AG20443 (cell line): ENCODE measurements at regions not wholly inside any gene's neighbourhood (a gene's known extent, or its start where the extent isn't known, plus 50 kb on each side); places are given as distances from the start of the nearest gene placed in this dataset.

ENCODE experiments used
- DNase-seq: peaks from one replicate; pipeline ENCODE4 v3.0.0; 2012; ENCODE audit warnings: low spot score, mixed read lengths

- no peak for DNase-seq
Measured at GRCh38 chr19:32291876-32292275, 53.5 kb upstream of the ZNF507 start.

- no peak for DNase-seq
Measured at GRCh38 chr19:32294871-32295438, 50.5 kb upstream of the ZNF507 start.
